GM12891 (cell line): ENCODE measurements at regions not wholly inside any gene's neighbourhood (a gene's known extent, or its start where the extent isn't known, plus 50 kb on each side); places are given as distances from the start of the nearest gene placed in this dataset.

ENCODE experiments used
- PAX5 ChIP-seq: IDR thresholded peaks from 2 replicates; pipeline ENCODE4 v1.6.1; 2011; ENCODE audit warnings: low read length, moderate library complexity, mild to moderate bottlenecking; ENCODE audit not compliant: insufficient read depth, severe bottlenecking
- POLR2A ChIP-seq: IDR thresholded peaks from 2 replicates; pipeline ENCODE4 v1.6.1; 2011; ENCODE audit warnings: low read depth, low read length, control low read depth
- POLR2AphosphoS5 ChIP-seq: IDR thresholded peaks from 2 replicates; pipeline ENCODE4 v1.6.1; 2011; ENCODE audit warnings: low read depth, low read length, control low read depth
- POU2F2 ChIP-seq: IDR thresholded peaks from 2 replicates; pipeline ENCODE4 v1.6.1; 2011; ENCODE audit warnings: low read depth, mild to moderate bottlenecking, control low read depth, low read length, moderate library complexity
- SPI1 ChIP-seq: IDR thresholded peaks from 2 replicates; pipeline ENCODE4 v1.6.1; 2011; ENCODE audit warnings: low read depth, low read length, control low read depth
- TAF1 ChIP-seq: IDR thresholded peaks from 2 replicates; pipeline ENCODE4 v1.6.1; 2011; ENCODE audit warnings: low read depth, low read length, control low read depth

- no peak for TF ChIP-seq POLR2AphosphoS5
- TF ChIP-seq POU2F2, result no peak
- TF ChIP-seq TAF1, result no peak
- TF ChIP-seq PAX5, result no peak
- no peak for TF ChIP-seq SPI1
- TF ChIP-seq POLR2A, result no peak
These were observed 288.3 kb upstream of the NETO1 start for GRCh38 chr18:73156117-73156516.
